Tibial artery (tissue), 4 donors: ENCODE measurements at regions not wholly inside any gene's neighbourhood (a gene's known extent, or its start where the extent isn't known, plus 50 kb on each side); places are given as distances from the start of the nearest gene placed in this dataset.
A peak's percentile ranks its signal among the peaks of the same experiment; 100 is the strongest.

Source experiments
- DNase-seq, 2 donors: peaks; one replicate each; pipeline ENCODE4 v3.0.0-alpha.2; 2019
- H3K27ac ChIP-seq, 2 donors: fragments of 200-600 bp; sonication (generic) in 1 of 2; 1 replicate in 1 of 2; 2 replicates in 1 of 2; pipeline ENCODE4 v1.5.1; 2018 to 2019; ENCODE audit warnings: mild to moderate bottlenecking in 1 of 2
- H3K27me3 ChIP-seq, 2 donors: fragments of 200-600 bp; sonication (generic) in 1 of 2; one replicate each; pipeline versions ENCODE4 v1.5.1 to v1.6.0; 2016 to 2019
- H3K36me3 ChIP-seq, 3 donors: fragments of 200-600 bp; sonication (generic) in 2 of 3; one replicate each; pipeline ENCODE4 v1.5.1; 2016 to 2019; ENCODE audit warnings: mild to moderate bottlenecking in 2 of 3
- H3K4me1 ChIP-seq, 4 donors: fragments of 200-600 bp; sonication (generic) in 2 of 4; 1 replicate in 3 of 4; 2 replicates in 1 of 4; pipeline ENCODE4 v1.5.1; 2016 to 2019
- H3K4me3 ChIP-seq, 2 donors: fragments of 200-600 bp; sonication (generic) in 1 of 2; 1 replicate in 1 of 2; 2 replicates in 1 of 2; pipeline ENCODE4 v1.5.1; 2018 to 2019; ENCODE audit warnings: mild to moderate bottlenecking in 2 of 2
- H3K9me3 ChIP-seq, 3 donors: fragments of 200-600 bp; sonication (generic) in 1 of 3; one replicate each; pipeline ENCODE4 v1.5.1; 2016 to 2019
- intact Hi-C: fragments of 100-400 bp; cut with DNase I; formaldehyde crosslinking; loops from one replicate; pipeline ENCODE4 v1.15.0; 2023; ENCODE audit warnings: low total_unique reads
- TF ChIP-seq, protein P1 (sequence below), 2 experiments: fragments of 200-600 bp in 1 of 2; fragments of 450-650 bp in 1 of 2; IDR thresholded peaks; one replicate each; pipeline ENCODE4 v1.5.1; 2017 to 2019; ENCODE audit warnings: antibody characterized with exemption in 2 of 2, mild to moderate bottlenecking in 1 of 2, moderate library complexity in 1 of 2

DNA sequence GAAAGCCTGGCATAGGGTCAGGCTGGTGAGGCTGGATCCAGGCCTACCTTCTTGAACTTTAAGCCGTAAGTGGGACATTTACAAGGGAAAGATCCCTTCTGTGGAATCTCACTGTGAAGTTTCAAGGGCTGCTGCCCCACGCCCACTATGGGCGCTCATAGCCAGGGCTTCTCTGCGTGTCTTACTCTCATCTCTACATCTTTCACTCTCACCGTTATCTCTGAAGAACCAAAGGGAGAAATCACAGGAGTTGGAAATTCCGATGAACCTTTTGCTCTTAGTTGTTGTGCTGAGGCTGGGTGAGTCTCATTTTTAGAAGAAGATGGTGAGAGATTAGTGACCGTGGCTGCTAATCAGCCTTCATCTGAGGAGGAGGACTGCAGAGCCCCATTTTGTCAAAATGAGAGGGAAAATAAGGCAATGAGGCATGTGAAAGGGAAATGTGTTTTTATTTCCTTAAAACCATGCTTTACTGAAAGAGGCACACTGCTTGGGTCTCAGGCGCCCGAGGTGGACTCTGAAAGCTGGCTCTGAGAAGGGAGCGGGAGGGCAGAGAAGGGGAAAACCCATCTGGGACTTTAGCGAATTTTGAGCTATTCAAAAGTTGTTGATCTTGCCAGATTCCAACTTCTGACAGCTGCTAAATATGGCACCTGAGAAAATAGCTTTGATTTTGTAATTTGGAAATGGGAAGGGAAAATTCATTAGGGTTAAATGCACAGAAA, 301.5 kb downstream of the CLIC5 start:
- no peaks in the 10 kb centered on the region for H3K9me3 ChIP-seq
- TF ChIP-seq, protein P1, sequence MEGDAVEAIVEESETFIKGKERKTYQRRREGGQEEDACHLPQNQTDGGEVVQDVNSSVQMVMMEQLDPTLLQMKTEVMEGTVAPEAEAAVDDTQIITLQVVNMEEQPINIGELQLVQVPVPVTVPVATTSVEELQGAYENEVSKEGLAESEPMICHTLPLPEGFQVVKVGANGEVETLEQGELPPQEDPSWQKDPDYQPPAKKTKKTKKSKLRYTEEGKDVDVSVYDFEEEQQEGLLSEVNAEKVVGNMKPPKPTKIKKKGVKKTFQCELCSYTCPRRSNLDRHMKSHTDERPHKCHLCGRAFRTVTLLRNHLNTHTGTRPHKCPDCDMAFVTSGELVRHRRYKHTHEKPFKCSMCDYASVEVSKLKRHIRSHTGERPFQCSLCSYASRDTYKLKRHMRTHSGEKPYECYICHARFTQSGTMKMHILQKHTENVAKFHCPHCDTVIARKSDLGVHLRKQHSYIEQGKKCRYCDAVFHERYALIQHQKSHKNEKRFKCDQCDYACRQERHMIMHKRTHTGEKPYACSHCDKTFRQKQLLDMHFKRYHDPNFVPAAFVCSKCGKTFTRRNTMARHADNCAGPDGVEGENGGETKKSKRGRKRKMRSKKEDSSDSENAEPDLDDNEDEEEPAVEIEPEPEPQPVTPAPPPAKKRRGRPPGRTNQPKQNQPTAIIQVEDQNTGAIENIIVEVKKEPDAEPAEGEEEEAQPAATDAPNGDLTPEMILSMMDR (IDR thresholded peaks at IDR 0.05), result no peak
- H3K4me3 ChIP-seq, result peak overlapping the region in 1 of 2 donors; percentile 26
- peaks cover 0 to 5% (median 2%) of the 10 kb centered on the region in 4 donors for H3K4me1 ChIP-seq
- DNase-seq, result no peak
- H3K27me3 ChIP-seq, result peaks cover 0 to 9% of the 10 kb centered on the region in 2 donors
- H3K36me3 ChIP-seq, result no peaks in the 10 kb centered on the region
- intact Hi-C loops, result loop anchor here (10.0 kb wide), 1 partner anchor 1239 kb away; no protein-coding TSS in a partner anchor
- no peak overlapping the region for H3K27ac ChIP-seq
